ENCODE measurements at regions not wholly inside any gene's neighbourhood (a gene's known extent, or its start where the extent isn't known, plus 50 kb on each side); places are given as distances from the start of the nearest gene placed in this dataset.
A peak's percentile ranks its signal among the peaks of the same experiment; 100 is the strongest.

- WGBS, 4 donors = 84 to 100% (median 86%) methylated on average over 1 of the region's 1 CpG
- Histone ChIP-seq H3K27me3 (no peaks in the 10 kb centered on the region), H3K9me3 (replicated peaks in 1 of 3) (no peaks in the 10 kb centered on the region), H3K4me3 (no peak overlapping the region), H3K36me3 (replicated peaks in 1 of 2) (no peaks in the 10 kb centered on the region), H3K4me1 (replicated peaks in 1 of 2) (no peaks in the 10 kb centered on the region), H3K27ac (no peak overlapping the region)
- intact Hi-C loops (cut with DNase I) = no loop called here
- DNase-seq = no peak
- TF ChIP-seq POLR2A (IDR thresholded peaks at IDR 0.05) (no peak), CTCF (IDR thresholded peaks at IDR 0.05) (no peak)
Measured at GRCh38 chr6:93731306-93731705, 311.9 kb upstream of the EPHA7 start.

DNA sequence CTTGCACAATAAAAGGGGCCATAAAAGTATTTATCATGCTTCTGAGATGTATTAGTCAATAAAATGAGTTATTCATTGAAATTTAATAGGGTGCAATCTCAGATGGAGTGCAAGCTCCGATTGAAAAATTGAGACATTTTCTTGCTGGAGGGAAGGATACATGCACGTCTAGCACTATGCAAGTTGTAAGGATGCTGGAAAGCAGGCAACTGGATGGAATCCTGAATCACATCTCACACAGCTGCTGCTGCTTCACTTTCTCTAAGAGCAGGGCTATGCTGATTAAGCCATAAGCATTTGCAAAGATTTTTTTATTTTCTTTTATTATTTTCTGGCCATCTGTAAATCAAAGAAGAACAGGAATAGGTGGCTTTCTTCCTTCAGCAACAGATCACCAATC lies 308.8 kb upstream of the EPHA7 start:
- Histone ChIP-seq H3K4me3 (no peak overlapping the region), H3K27me3 (no peaks in the 10 kb centered on the region), H3K4me1 (replicated peaks in 1 of 2) (no peaks in the 10 kb centered on the region), H3K27ac (no peak overlapping the region), H3K9me3 (replicated peaks in 1 of 3) (no peaks in the 10 kb centered on the region), H3K36me3 (replicated peaks in 1 of 2) (no peaks in the 10 kb centered on the region)
- intact Hi-C loops (cut with DNase I) = no loop called here
- no peak for DNase-seq
- no peak for TF ChIP-seq CTCF (IDR thresholded peaks at IDR 0.05)
- TF ChIP-seq POLR2A (IDR thresholded peaks at IDR 0.05) = no peak
- WGBS, 4 donors = 38 to 51% (median 44%) methylated on average over 2 of the region's 2 CpGs

DNA sequence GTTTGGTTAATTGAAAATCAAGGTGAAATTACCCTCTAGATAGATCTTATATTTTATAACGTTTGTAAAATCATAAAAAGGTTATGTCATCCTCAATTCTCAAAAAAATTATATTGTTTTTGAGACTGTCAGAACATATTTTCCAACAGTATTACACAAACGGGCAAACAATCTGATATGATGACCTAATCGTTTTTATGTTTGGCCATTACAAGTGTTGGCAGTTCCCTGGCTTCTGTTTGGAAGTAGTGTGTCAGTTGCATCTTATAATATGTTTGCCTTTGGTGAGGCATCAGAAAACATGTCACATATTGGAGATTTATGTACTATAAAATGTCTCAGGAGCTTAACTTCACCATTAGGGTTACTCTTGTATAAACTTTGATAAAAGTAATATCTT lies 308.1 kb upstream of the EPHA7 start:
- Histone ChIP-seq H3K27me3 (no peaks in the 10 kb centered on the region), H3K27ac (no peak overlapping the region), H3K36me3 (replicated peaks in 1 of 2) (no peaks in the 10 kb centered on the region), H3K4me1 (replicated peaks in 1 of 2) (no peaks in the 10 kb centered on the region), H3K9me3 (replicated peaks in 1 of 3) (no peaks in the 10 kb centered on the region), H3K4me3 (no peak overlapping the region)
- 38 to 48% (median 40%) methylated on average over 3 of the region's 3 CpGs for WGBS, 4 donors
- TF ChIP-seq CTCF (IDR thresholded peaks at IDR 0.05) (no peak), POLR2A (IDR thresholded peaks at IDR 0.05) (no peak)
- DNase-seq = no peak
- intact Hi-C loops (cut with DNase I) = no loop called here

- Histone ChIP-seq H3K36me3 (replicated peaks in 1 of 2) (no peaks in the 10 kb centered on the region), H3K27ac (no peak overlapping the region), H3K4me3 (no peak overlapping the region), H3K4me1 (replicated peaks in 1 of 2) (no peaks in the 10 kb centered on the region), H3K9me3 (replicated peaks in 1 of 3) (no peaks in the 10 kb centered on the region), H3K27me3 (no peaks in the 10 kb centered on the region)
- intact Hi-C loops (cut with DNase I) = no loop called here
- DNase-seq = no peak
- no peak for TF ChIP-seq POLR2A (IDR thresholded peaks at IDR 0.05)
- TF ChIP-seq CTCF (IDR thresholded peaks at IDR 0.05) = peak in 1 of 6 experiments; percentile 11
- WGBS, 4 donors = 71 to 85% (median 73%) methylated on average over 3 of the region's 3 CpGs
Measured at GRCh38 chr6:93721386-93722048, 302.2 kb upstream of the EPHA7 start.

Measured in adrenal gland (tissue), 9 donors.